ENCODE measurements at regions not wholly inside any gene's neighbourhood (a gene's known extent, or its start where the extent isn't known, plus 50 kb on each side); places are given as distances from the start of the nearest gene placed in this dataset.

DNA sequence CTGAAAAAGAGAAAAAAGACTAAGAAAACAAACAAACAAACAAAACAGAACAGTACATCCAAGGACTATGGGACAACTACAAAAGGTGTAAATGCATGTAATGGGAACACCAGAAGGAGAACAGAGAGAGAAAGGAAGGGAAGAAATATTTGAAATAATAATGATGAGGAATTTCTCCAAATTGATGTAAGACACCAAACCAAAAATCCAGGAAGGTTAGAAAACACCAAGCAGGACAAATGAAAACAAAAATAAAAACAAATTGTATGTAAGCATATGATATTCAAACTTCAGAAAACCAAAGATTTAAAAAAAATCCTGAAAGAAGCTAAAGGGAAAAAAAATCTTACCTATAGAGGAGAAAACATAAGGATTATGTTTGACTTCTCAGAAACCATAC is 125.9 kb upstream of the ACTBL2 start:
- DNase-seq = no peak
- Histone ChIP-seq H3K9me3 (ENCODE audit: control extremely low read depth in 1 of 3, control insufficient read depth in 2 of 3, insufficient read depth in 1 of 3, low read length in 2 of 3) (no peaks in the 10 kb centered on the region), H3K79me2 (ENCODE audit: control insufficient read depth, insufficient read depth, low read length) (no peaks in the 10 kb centered on the region), H3K4me3 (ENCODE audit: control extremely low read depth in 1 of 5, extremely low read depth in 1 of 5, insufficient read depth in 1 of 5, low read depth in 2 of 5, low read length in 4 of 5) (no peak overlapping the region), H3K9ac (ENCODE audit: low read length) (no peak overlapping the region), H3K27me3 (replicated peaks in 1 of 4; ENCODE audit: control extremely low read depth in 1 of 4, control insufficient read depth in 3 of 4, insufficient read depth in 4 of 4, low read length in 3 of 4) (no peaks in the 10 kb centered on the region), H3K27ac (ENCODE audit: low read length in 2 of 2) (no peak overlapping the region), H3K4me1 (ENCODE audit: control insufficient read depth in 2 of 2, insufficient read depth in 2 of 2, low read length in 2 of 2) (no peaks in the 10 kb centered on the region), H3K36me3 (replicated peaks in 1 of 2; ENCODE audit: control extremely low read depth in 1 of 2, control insufficient read depth in 1 of 2, extremely low read depth in 1 of 2, insufficient read depth in 2 of 2, low read length in 1 of 2) (no peaks in the 10 kb centered on the region), H3K4me2 (replicated peaks; ENCODE audit: low read depth, low read length, poor library complexity, severe bottlenecking) (no peak overlapping the region), H4K20me1 (ENCODE audit: control insufficient read depth, insufficient read depth, low read length, poor library complexity, severe bottlenecking) (no peaks in the 10 kb centered on the region), H2AFZ (ENCODE audit: insufficient read depth, low read depth, low read length, poor library complexity, severe bottlenecking) (no peak overlapping the region)
- H3K4me1 Mint-ChIP-seq = no peaks in the 10 kb centered on the region
- intact Hi-C loops (cut with micrococcal nuclease) = no loop called here
- H3K27ac Mint-ChIP-seq = no peak overlapping the region
- H3K4me3 Mint-ChIP-seq = no peak overlapping the region
- H3K27me3 Mint-ChIP-seq = peaks cover 14% of the 10 kb centered on the region
- TF ChIP-seq CTCF (IDR thresholded peaks at IDR 0.05) (no peak), EZH2 (IDR thresholded peaks at IDR 0.05; ENCODE audit: borderline replicate concordance, insufficient read depth, low read depth, low read length, poor library complexity, severe bottlenecking) (no peak)
- POLR2A ChIA-PET = no interaction called here
- CTCF ChIA-PET = no interaction called here
- H3K9me3 Mint-ChIP-seq (ENCODE audit: insufficient read depth) = no peaks in the 10 kb centered on the region
- ATAC-seq (ENCODE audit: low read depth) = no peak

DNA sequence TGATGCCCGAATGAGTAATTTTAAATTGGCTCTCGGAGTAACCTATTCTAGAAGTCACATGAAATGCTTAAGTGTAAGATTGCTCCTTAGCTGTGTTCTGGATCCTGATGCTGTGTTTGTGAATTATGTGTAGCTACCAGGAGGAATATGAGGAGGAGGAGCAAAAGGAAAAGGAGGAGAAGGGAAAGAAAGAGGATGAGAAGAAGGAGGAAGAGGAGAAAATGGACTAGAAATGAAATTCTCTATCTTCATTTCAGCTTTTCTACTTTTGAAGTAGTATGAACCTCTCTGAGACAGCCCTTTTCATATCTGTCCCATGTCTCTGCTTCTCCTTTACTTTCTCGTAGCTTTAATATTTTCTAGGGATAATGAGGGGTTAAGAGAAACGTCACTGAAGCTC is 119.4 kb upstream of the ACTBL2 start:
- no peaks in the 10 kb centered on the region for H3K27me3 Mint-ChIP-seq
- CTCF ChIA-PET = interaction anchor here (0.7 kb wide), 1 partner anchor 1749 kb away, joined by 6 read pairs; no protein-coding TSS in a partner anchor
- H3K79me2 ChIP-seq (ENCODE audit: control insufficient read depth, insufficient read depth, low read length) = no peaks in the 10 kb centered on the region

More for the DNA sequence above, 119.4 kb upstream of the ACTBL2 start:
- H3K4me2 ChIP-seq (replicated peaks; ENCODE audit: low read depth, low read length, poor library complexity, severe bottlenecking) = no peak overlapping the region
- 97% methylated on average over 2 of the region's 4 CpGs for whole genome bisulfite sequencing (ENCODE audit: insufficient coverage)
- Mint-ChIP-seq H3K9me3 (ENCODE audit: insufficient read depth) (no peaks in the 10 kb centered on the region), H3K27ac (no peak overlapping the region), H3K4me3 (no peak overlapping the region), H3K4me1 (no peaks in the 10 kb centered on the region)
- no peak overlapping the region for H3K27ac ChIP-seq (ENCODE audit: low read length in 2 of 2)
- H4K20me1 ChIP-seq (ENCODE audit: control insufficient read depth, insufficient read depth, low read length, poor library complexity, severe bottlenecking) = no peaks in the 10 kb centered on the region
- H3K36me3 ChIP-seq (replicated peaks in 1 of 2; ENCODE audit: control extremely low read depth in 1 of 2, control insufficient read depth in 1 of 2, extremely low read depth in 1 of 2, insufficient read depth in 2 of 2, low read length in 1 of 2) = no peaks in the 10 kb centered on the region
- TF ChIP-seq CTCF (IDR thresholded peaks at IDR 0.05) (no peak), EZH2 (IDR thresholded peaks at IDR 0.05; ENCODE audit: borderline replicate concordance, insufficient read depth, low read depth, low read length, poor library complexity, severe bottlenecking) (no peak)
- H3K4me1 ChIP-seq (ENCODE audit: control insufficient read depth in 2 of 2, insufficient read depth in 2 of 2, low read length in 2 of 2) = no peaks in the 10 kb centered on the region
- H3K9me3 ChIP-seq (ENCODE audit: control extremely low read depth in 1 of 3, control insufficient read depth in 2 of 3, insufficient read depth in 1 of 3, low read length in 2 of 3) = no peaks in the 10 kb centered on the region
- H3K27me3 ChIP-seq (replicated peaks in 1 of 4; ENCODE audit: control extremely low read depth in 1 of 4, control insufficient read depth in 3 of 4, insufficient read depth in 4 of 4, low read length in 3 of 4) = no peaks in the 10 kb centered on the region
- POLR2A ChIA-PET = no interaction called here
- no peak overlapping the region for H2AFZ ChIP-seq (ENCODE audit: insufficient read depth, low read depth, low read length, poor library complexity, severe bottlenecking)
- intact Hi-C loops (cut with micrococcal nuclease) = no loop called here
- H3K4me3 ChIP-seq (ENCODE audit: control extremely low read depth in 1 of 5, extremely low read depth in 1 of 5, insufficient read depth in 1 of 5, low read depth in 2 of 5, low read length in 4 of 5) = no peak overlapping the region
- H3K9ac ChIP-seq (ENCODE audit: low read length) = no peak overlapping the region
- ATAC-seq (ENCODE audit: low read depth) (no peak), DNase-seq (no peak)
